ENCODE measurements at regions not wholly inside any gene's neighbourhood (a gene's known extent, or its start where the extent isn't known, plus 50 kb on each side); places are given as distances from the start of the nearest gene placed in this dataset.

DNA sequence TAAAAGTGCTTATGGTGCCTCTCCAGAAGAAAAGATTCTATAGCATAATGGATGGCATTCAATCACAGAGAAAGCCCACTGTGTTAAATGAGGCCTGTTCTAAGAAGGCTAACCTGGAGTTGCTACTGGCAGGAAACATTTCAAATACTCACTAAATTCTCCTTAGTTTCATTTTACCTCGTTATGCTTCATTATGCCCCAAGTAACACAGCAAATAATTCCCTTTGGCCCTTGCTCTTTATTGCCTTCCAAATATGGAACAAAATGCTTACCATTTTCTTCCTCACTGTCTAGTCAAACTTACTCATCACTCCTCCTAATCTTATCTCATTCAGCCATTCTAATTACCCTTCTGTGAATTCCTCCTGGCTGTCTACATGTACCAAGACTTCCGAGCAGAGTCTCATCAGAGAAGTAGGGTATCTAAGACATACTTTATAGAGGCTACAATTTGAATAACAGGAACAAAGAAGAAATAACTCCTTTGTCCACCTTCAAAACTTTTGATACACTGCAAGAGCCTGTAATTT lies 292.1 kb upstream of the CLEC14A start:
- TF ChIP-seq GATA2 (IDR thresholded peaks at IDR 0.05; ENCODE audit: low read depth, low read length) = no peak
- TF ChIP-seq GATA3 (IDR thresholded peaks at IDR 0.05; ENCODE audit: low read depth, low read length) = no peak

Data from SH-SY5Y (cell line).